Effector memory CD4-positive, alpha-beta T cell (primary cell): ENCODE measurements at regions not wholly inside any gene's neighbourhood (a gene's known extent, or its start where the extent isn't known, plus 50 kb on each side); places are given as distances from the start of the nearest gene placed in this dataset.

Source experiments
- DNase-seq, 3 donors: peaks; one replicate each; pipeline ENCODE4 v3.0.0-alpha.2; 2020
- H3K27ac ChIP-seq: 2 replicates; pipeline ENCODE4 v1.7.0; 2013; ENCODE audit warnings: mild to moderate bottlenecking, low read length, moderate library complexity; ENCODE audit not compliant: insufficient read depth, poor library complexity, severe bottlenecking
- H3K27me3 ChIP-seq: replicated peaks from 2 replicates; pipeline ENCODE4 v1.7.0; 2013; ENCODE audit warnings: mild to moderate bottlenecking, low read length; ENCODE audit not compliant: insufficient read depth, control insufficient read depth, poor library complexity, severe bottlenecking
- H3K36me3 ChIP-seq: 2 replicates; pipeline ENCODE4 v1.7.0; 2013; ENCODE audit warnings: mild to moderate bottlenecking, low read length, moderate library complexity; ENCODE audit not compliant: control insufficient read depth, insufficient read depth
- H3K4me1 ChIP-seq: 2 replicates; pipeline ENCODE4 v1.7.0; 2013; ENCODE audit warnings: low read length, mild to moderate bottlenecking; ENCODE audit not compliant: control insufficient read depth, insufficient read depth, poor library complexity, severe bottlenecking
- H3K4me3 ChIP-seq: 2 replicates; pipeline ENCODE4 v1.7.0; 2013; ENCODE audit warnings: low read length, low read depth, mild to moderate bottlenecking; ENCODE audit not compliant: insufficient read depth, poor library complexity, severe bottlenecking
- H3K9me3 ChIP-seq: 2 replicates; pipeline ENCODE4 v1.7.0; 2013; ENCODE audit warnings: mild to moderate bottlenecking, low read length, moderate library complexity; ENCODE audit not compliant: control insufficient read depth

- no peak overlapping the region for H3K27ac ChIP-seq
- no peaks in the 10 kb centered on the region for H3K27me3 ChIP-seq
- no peaks in the 10 kb centered on the region for H3K9me3 ChIP-seq
- no peaks in the 10 kb centered on the region for H3K36me3 ChIP-seq
- DNase-seq, result no peak
- no peaks in the 10 kb centered on the region for H3K4me1 ChIP-seq
- H3K4me3 ChIP-seq, result no peak overlapping the region
Observed at GRCh38 chr10:31121757-31122577, 90.3 kb upstream of the ZNF438 start.

- no peaks in the 10 kb centered on the region for H3K36me3 ChIP-seq
- no peaks in the 10 kb centered on the region for H3K27me3 ChIP-seq
- no peaks in the 10 kb centered on the region for H3K4me1 ChIP-seq
- no peak overlapping the region for H3K4me3 ChIP-seq
- no peak overlapping the region for H3K27ac ChIP-seq
- no peak for DNase-seq
- no peaks in the 10 kb centered on the region for H3K9me3 ChIP-seq
Observed at GRCh38 chr10:31123946-31124345, 92.3 kb upstream of the ZNF438 start.

DNA sequence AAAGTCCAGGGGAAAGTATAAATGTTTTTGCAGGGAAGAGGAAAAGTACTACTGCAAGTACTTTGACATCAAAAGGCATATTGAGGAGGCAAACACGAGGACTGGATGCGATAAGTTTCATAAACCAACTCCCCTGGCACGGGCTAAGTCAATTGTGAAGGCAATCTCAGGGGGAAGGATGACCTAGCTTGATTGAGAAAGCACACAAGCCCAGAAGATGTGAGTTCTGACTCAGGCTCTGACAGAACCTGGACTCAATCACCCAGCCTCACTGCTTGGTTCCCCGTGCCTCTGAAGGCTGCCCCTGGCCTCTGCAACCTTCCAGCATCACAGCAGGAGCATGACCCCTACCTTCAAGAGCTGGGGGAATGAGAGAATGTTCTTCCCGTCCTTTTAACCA, 93.2 kb upstream of the ZNF438 start:
- Histone ChIP-seq H3K4me1 (no peaks in the 10 kb centered on the region), H3K4me3 (no peak overlapping the region), H3K36me3 (no peaks in the 10 kb centered on the region), H3K27me3 (no peaks in the 10 kb centered on the region), H3K9me3 (no peaks in the 10 kb centered on the region), H3K27ac (no peak overlapping the region)
- DNase-seq, result no peak

DNA sequence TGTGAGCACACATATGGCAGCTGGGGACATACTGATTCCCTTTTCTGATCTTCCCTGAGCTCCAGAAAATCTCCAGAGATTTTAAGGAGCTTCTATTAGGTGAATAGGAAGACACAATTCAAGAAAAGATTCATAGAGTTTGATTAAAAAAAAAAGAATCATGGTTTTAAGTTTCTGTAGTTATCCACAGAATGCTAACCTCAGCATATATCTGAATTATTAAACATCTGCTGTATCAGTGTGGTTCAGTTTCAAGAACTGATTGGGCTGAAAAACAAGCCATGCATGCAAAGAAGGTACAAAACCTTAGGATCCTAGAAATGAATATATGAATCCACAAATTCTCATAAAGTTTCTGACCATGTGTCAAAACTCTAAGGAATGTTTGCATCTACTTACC, 94.1 kb upstream of the ZNF438 start:
- no peak for DNase-seq
- Histone ChIP-seq H3K27ac (no peak overlapping the region), H3K4me1 (no peaks in the 10 kb centered on the region), H3K36me3 (no peaks in the 10 kb centered on the region), H3K9me3 (no peaks in the 10 kb centered on the region), H3K4me3 (no peak overlapping the region), H3K27me3 (no peaks in the 10 kb centered on the region)

DNA sequence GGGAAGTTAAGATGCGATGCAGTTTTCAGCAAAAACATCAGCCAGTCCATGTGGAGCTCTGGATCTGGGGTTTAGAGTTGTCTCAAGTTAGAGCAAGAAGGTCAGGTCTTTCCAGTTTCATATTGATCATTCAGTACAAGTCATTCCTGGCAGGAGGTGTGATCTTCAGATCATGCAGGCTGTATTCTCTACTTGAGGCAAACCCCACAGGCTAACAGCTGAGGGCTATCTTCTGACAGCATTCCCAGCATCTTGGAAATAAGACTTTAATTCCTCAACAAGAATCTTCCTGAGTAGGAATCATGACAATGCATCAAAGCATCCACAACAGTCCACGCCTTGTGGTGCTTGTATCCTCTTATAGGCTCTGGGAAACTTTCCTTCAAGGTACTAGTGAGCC, 94.9 kb upstream of the ZNF438 start:
- no peaks in the 10 kb centered on the region for H3K9me3 ChIP-seq
- no peak overlapping the region for H3K4me3 ChIP-seq
- no peaks in the 10 kb centered on the region for H3K4me1 ChIP-seq
- no peaks in the 10 kb centered on the region for H3K36me3 ChIP-seq
- no peaks in the 10 kb centered on the region for H3K27me3 ChIP-seq
- DNase-seq, result no peak
- H3K27ac ChIP-seq, result no peak overlapping the region

DNA sequence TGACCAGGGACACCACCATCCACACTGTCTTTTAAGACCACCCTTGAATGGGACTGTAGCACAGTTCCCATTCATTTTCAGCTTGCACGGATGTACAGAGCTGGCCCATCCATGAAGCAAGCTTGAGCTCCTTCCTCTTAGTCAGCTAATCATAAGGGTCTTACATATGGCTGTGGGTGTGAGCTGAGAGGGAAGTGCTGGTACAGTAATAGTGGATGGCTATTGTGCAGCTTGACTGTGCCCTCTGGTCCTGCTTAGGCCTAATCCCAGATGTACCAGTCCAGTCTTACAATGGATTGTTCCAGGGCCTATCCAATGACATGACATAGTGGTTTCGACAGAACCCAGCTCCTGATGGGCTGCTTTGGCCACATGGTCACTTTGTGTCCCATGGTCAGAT, 96.9 kb upstream of the ZNF438 start:
- DNase-seq, result no peak
- Histone ChIP-seq H3K27me3 (no peaks in the 10 kb centered on the region), H3K4me1 (peaks cover 6% of the 10 kb centered on the region)

DNA sequence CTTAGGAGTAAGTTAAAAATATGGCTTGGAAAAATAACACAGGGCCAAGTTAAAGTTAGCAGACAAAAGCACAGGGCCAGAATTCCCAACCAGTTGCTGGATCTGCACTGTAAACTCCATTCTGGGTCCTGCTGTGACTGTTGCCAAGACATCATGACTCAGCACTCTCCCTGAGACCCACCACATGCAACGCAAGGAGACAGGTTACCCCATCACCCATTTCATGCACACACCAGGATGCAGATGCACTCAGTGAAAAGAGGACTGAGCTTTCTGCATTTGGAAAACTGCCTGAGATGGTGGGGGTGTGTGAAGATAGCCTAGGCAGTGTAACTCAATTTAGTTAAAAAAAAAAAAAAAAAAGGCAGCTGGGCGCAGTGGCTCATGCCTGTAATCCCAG, 97.6 kb upstream of the ZNF438 start:
- H3K4me1 ChIP-seq, result peaks cover 8% of the 10 kb centered on the region
- H3K27me3 ChIP-seq, result no peaks in the 10 kb centered on the region
- H3K9me3 ChIP-seq, result no peaks in the 10 kb centered on the region
- no peaks in the 10 kb centered on the region for H3K36me3 ChIP-seq
- no peak overlapping the region for H3K4me3 ChIP-seq
- no peak for DNase-seq
- H3K27ac ChIP-seq, result no peak overlapping the region

More for the DNA sequence above, 96.9 kb upstream of the ZNF438 start:
- Histone ChIP-seq H3K36me3 (no peaks in the 10 kb centered on the region), H3K4me3 (no peak overlapping the region), H3K27ac (no peak overlapping the region), H3K9me3 (no peaks in the 10 kb centered on the region)

- Histone ChIP-seq H3K4me1 (peaks cover 13% of the 10 kb centered on the region), H3K27ac (no peak overlapping the region), H3K9me3 (no peaks in the 10 kb centered on the region), H3K36me3 (no peaks in the 10 kb centered on the region), H3K27me3 (no peaks in the 10 kb centered on the region), H3K4me3 (no peak overlapping the region)
- DNase-seq, result no peak
Observed at GRCh38 chr10:31129880-31130405, 98.3 kb upstream of the ZNF438 start.

GRCh38 chr10:31130406-31130805, 98.7 kb upstream of the ZNF438 start:
- Histone ChIP-seq H3K4me1 (peaks cover 13% of the 10 kb centered on the region), H3K4me3 (no peak overlapping the region), H3K9me3 (no peaks in the 10 kb centered on the region), H3K27ac (no peak overlapping the region), H3K36me3 (no peaks in the 10 kb centered on the region), H3K27me3 (no peaks in the 10 kb centered on the region)
- no peak for DNase-seq

- Histone ChIP-seq H3K9me3 (no peaks in the 10 kb centered on the region), H3K27me3 (no peaks in the 10 kb centered on the region)
- no peak for DNase-seq
Observed at GRCh38 chr10:31131251-31131650, 99.6 kb upstream of the ZNF438 start.

More at GRCh38 chr10:31131251-31131650, 99.6 kb upstream of the ZNF438 start:
- Histone ChIP-seq H3K27ac (no peak overlapping the region), H3K4me3 (no peak overlapping the region), H3K4me1 (peaks cover 13% of the 10 kb centered on the region), H3K36me3 (no peaks in the 10 kb centered on the region)
